H1 (cell line): ENCODE measurements at regions not wholly inside any gene's neighbourhood (a gene's known extent, or its start where the extent isn't known, plus 50 kb on each side); places are given as distances from the start of the nearest gene placed in this dataset.

ENCODE experiments used
- CTCF ChIA-PET: fragments of 300-600 bp; sonication (Branson Sonifier 250); formaldehyde crosslinking; loops from one replicate; lab custom pipeline; 2021; ENCODE audit not compliant: partially characterized antibody; lab: Charles Lee
- POLR2A ChIA-PET: fragments of 300-600 bp; sonication (Branson Sonifier 250); formaldehyde crosslinking; loops from one replicate; lab custom pipeline; 2021; ENCODE audit warnings: inconsistent platforms; ENCODE audit not compliant: partially characterized antibody; lab: Charles Lee
- DNase-seq, 2 experiments: peaks; one replicate each; pipeline versions ENCODE4 v3.0.0 to v3.0.0-alpha.2; 2010 to 2022; ENCODE audit warnings: low spot score in 2 of 2, low read depth in 1 of 2, mixed read lengths in 1 of 2
- FAIRE-seq: peaks from 2 replicates; lab custom pipeline; 2011; peaks lifted over from hg19 to GRCh38; lab: Jason Lieb, UNC
- H2AFZ ChIP-seq: 2 replicates; pipeline ENCODE4 v1.8.1; 2012; ENCODE audit warnings: low read length, inconsistent platforms
- H2AK5ac ChIP-seq: 2 replicates; pipeline ENCODE4 v1.6.1; 2013; ENCODE audit warnings: low read depth, low read length
- H2BK120ac ChIP-seq: replicated peaks from 2 replicates; pipeline ENCODE3; 2013; ENCODE audit warnings: low read depth, low read length, inconsistent platforms
- H2BK12ac ChIP-seq: 2 replicates; pipeline ENCODE4 v1.6.1; 2013; ENCODE audit warnings: low read depth, low read length
- H2BK15ac ChIP-seq: 2 replicates; pipeline ENCODE4 v1.6.1; 2013; ENCODE audit warnings: low read length
- H2BK20ac ChIP-seq: 2 replicates; pipeline ENCODE4 v1.6.1; 2013; ENCODE audit warnings: low read length
- H2BK5ac ChIP-seq: 2 replicates; pipeline ENCODE4 v1.6.1; 2013; ENCODE audit warnings: low read depth, low read length
- H3K14ac ChIP-seq: 2 replicates; pipeline ENCODE4 v1.6.1; 2013; ENCODE audit warnings: inconsistent platforms; ENCODE audit not compliant: insufficient read length
- H3K18ac ChIP-seq: 2 replicates; pipeline ENCODE4 v1.6.1; 2013; ENCODE audit warnings: low read length; ENCODE audit errors: extremely low read depth
- H3K23ac ChIP-seq: 2 replicates; pipeline ENCODE4 v1.6.1; 2013; ENCODE audit warnings: inconsistent platforms; ENCODE audit not compliant: insufficient read length
- H3K23me2 ChIP-seq: 2 replicates; pipeline ENCODE4 v1.6.1; 2013; ENCODE audit warnings: low read depth, low read length
- H3K27ac ChIP-seq: 2 replicates; pipeline ENCODE4 v1.6.1; 2011; ENCODE audit warnings: low read depth, low read length, inconsistent platforms
- H3K27me3 ChIP-seq, 4 experiments: replicated peaks in 1 of 4; 1 replicate in 1 of 4; 2 replicates in 3 of 4; pipeline versions ENCODE4 v1.6.1 to v1.8.1; 2011 to 2013; ENCODE audit warnings: low read length in 3 of 4, mild to moderate bottlenecking in 3 of 4, inconsistent platforms in 2 of 4, mixed read lengths in 2 of 4, moderate library complexity in 1 of 4; ENCODE audit not compliant: control insufficient read depth in 3 of 4, insufficient read depth in 3 of 4; ENCODE audit errors: extremely low read depth in 1 of 4
- H3K36me3 ChIP-seq, 4 experiments: 2 replicates each; pipeline versions ENCODE4 v1.6.1 to v1.8.1; 2011 to 2013; ENCODE audit warnings: mild to moderate bottlenecking in 4 of 4, low read length in 3 of 4, moderate library complexity in 2 of 4, control low read depth in 1 of 4, inconsistent platforms in 1 of 4; ENCODE audit not compliant: insufficient read depth in 4 of 4, control insufficient read depth in 2 of 4
- H3K4ac ChIP-seq: replicated peaks from 2 replicates; pipeline ENCODE3; 2013; ENCODE audit warnings: low read length, low read depth, mixed read lengths, inconsistent platforms; ENCODE audit not compliant: insufficient read length
- H3K4me1 ChIP-seq, 4 experiments: replicated peaks in 1 of 4; 1 replicate in 1 of 4; 2 replicates in 3 of 4; pipeline versions ENCODE4 v1.6.1 to v1.8.1; 2011 to 2013; ENCODE audit warnings: low read length in 3 of 4, inconsistent platforms in 2 of 4, mixed read lengths in 1 of 4; ENCODE audit not compliant: insufficient read depth in 4 of 4, control insufficient read depth in 3 of 4
- H3K4me2 ChIP-seq, 2 experiments: 2 replicates each; pipeline versions ENCODE4 v1.6.1 to v1.8.1; 2011 to 2013; ENCODE audit warnings: low read depth in 2 of 2, low read length in 2 of 2, control low read depth in 1 of 2, inconsistent platforms in 1 of 2, mild to moderate bottlenecking in 1 of 2; ENCODE audit not compliant: insufficient read depth in 1 of 2
- H3K4me3 ChIP-seq, 4 experiments: fragments of 200-600, 300-600 bp in 1 of 4; sonication (generic), shearing (Covaris generic), sonication (Bioruptor Twin) in 1 of 4; 2 replicates each; pipeline versions ENCODE4 v1.5.1 to v1.8.1; 2011 to 2016; ENCODE audit warnings: low read length in 4 of 4, low read depth in 3 of 4, control low read depth in 2 of 4, inconsistent platforms in 2 of 4, mild to moderate bottlenecking in 2 of 4, mixed read lengths in 1 of 4, moderate library complexity in 1 of 4; ENCODE audit not compliant: insufficient read depth in 2 of 4; ENCODE audit errors: extremely low read depth in 1 of 4
- H3K56ac ChIP-seq: replicated peaks from 2 replicates; pipeline ENCODE3; 2013; ENCODE audit warnings: low read depth, mild to moderate bottlenecking, mixed read lengths, low read length, inconsistent platforms; ENCODE audit not compliant: insufficient read length
- H3K79me1 ChIP-seq: 2 replicates; pipeline ENCODE4 v1.6.1; 2013; ENCODE audit warnings: low read depth, low read length, control low read depth
- H3K79me2 ChIP-seq, 2 experiments: 2 replicates each; pipeline versions ENCODE4 v1.6.1 to v1.8.1; 2012 to 2013; ENCODE audit warnings: low read length in 2 of 2, mild to moderate bottlenecking in 2 of 2, inconsistent platforms in 1 of 2; ENCODE audit not compliant: insufficient read depth in 2 of 2, control insufficient read depth in 1 of 2
- H3K9ac ChIP-seq, 4 experiments: replicated peaks in 1 of 4; 1 replicate in 1 of 4; 2 replicates in 3 of 4; pipeline versions ENCODE4 v1.6.1 to v1.8.1; 2011 to 2013; ENCODE audit warnings: low read depth in 3 of 4, low read length in 3 of 4, control low read depth in 2 of 4, mild to moderate bottlenecking in 2 of 4, moderate library complexity in 2 of 4, inconsistent platforms in 1 of 4; ENCODE audit errors: extremely low read depth in 1 of 4
- H3K9me3 ChIP-seq, 2 experiments: 2 replicates each; pipeline versions ENCODE4 v1.6.1 to v1.8.1; 2012 to 2013; ENCODE audit warnings: mild to moderate bottlenecking in 2 of 2, moderate library complexity in 2 of 2, control low read depth in 1 of 2, inconsistent platforms in 1 of 2, low read depth in 1 of 2, low read length in 1 of 2, mixed read lengths in 1 of 2; ENCODE audit not compliant: insufficient read depth in 2 of 2
- H4K20me1 ChIP-seq, 2 experiments: replicated peaks in 1 of 2; 2 replicates each; pipeline versions ENCODE3 to v1.8.1; 2011 to 2013; ENCODE audit warnings: inconsistent platforms in 2 of 2, low read length in 2 of 2, mild to moderate bottlenecking in 1 of 2; ENCODE audit not compliant: insufficient read depth in 2 of 2, control insufficient read depth in 1 of 2
- H4K5ac ChIP-seq: 2 replicates; pipeline ENCODE4 v1.6.1; 2013; ENCODE audit warnings: low read length, low read depth, mixed read lengths, inconsistent platforms; ENCODE audit not compliant: insufficient read length
- H4K8ac ChIP-seq: 2 replicates; pipeline ENCODE4 v1.8.0; 2013; ENCODE audit warnings: mild to moderate bottlenecking, moderate library complexity, low read length, inconsistent platforms; ENCODE audit not compliant: insufficient read depth; ENCODE audit errors: extremely low read depth
- H4K91ac ChIP-seq: replicated peaks from 2 replicates; pipeline ENCODE3; 2013; ENCODE audit warnings: low read length, mixed read lengths, inconsistent platforms; ENCODE audit not compliant: insufficient read length
- BRCA1 ChIP-seq: IDR thresholded peaks from 2 replicates; pipeline ENCODE4 v1.6.1; 2012; ENCODE audit warnings: low read depth, low read length, improper control_type of control experiment
- RAD21 ChIP-seq, 2 experiments: IDR thresholded peaks in 1 of 2; conservative IDR thresholded peaks in 1 of 2; 2 replicates each; pipeline ENCODE4 v1.6.1; 2011; ENCODE audit warnings: low read depth in 2 of 2, low read length in 2 of 2, improper control_type of control experiment in 1 of 2, inconsistent platforms in 1 of 2, mild to moderate bottlenecking in 1 of 2, moderate library complexity in 1 of 2
- SP1 ChIP-seq: IDR thresholded peaks from 2 replicates; pipeline ENCODE4 v1.6.1; 2011; ENCODE audit warnings: low read depth, low read length
- SRF ChIP-seq: IDR thresholded peaks from 2 replicates; pipeline ENCODE4 v1.6.1; 2011; ENCODE audit warnings: mild to moderate bottlenecking, low read depth, low read length, moderate library complexity
- SUZ12 ChIP-seq: fragments of 200-600 bp; sonication (generic); IDR thresholded peaks from 2 replicates; pipeline ENCODE4 v1.6.1; 2012; ENCODE audit warnings: mild to moderate bottlenecking, inconsistent platforms, low read length, moderate library complexity, mixed read lengths
- WGBS, 2 experiments: shearing (Covaris generic) in 1 of 2; methylation state at CpG; one replicate each; pipeline versions ENCODE4 v1.1.6 to v1.1.7; 2013 to 2015; ENCODE audit warnings: low lambda C conversion rate in 2 of 2, mixed read lengths in 2 of 2, inconsistent platforms in 1 of 2, low coverage in 1 of 2, missing lambda C conversion rate in 1 of 2; ENCODE audit not compliant: insufficient replicate concordance in 2 of 2, insufficient coverage in 1 of 2, insufficient read length in 1 of 2; ENCODE audit errors: extremely low coverage in 1 of 2, missing lambda C conversion rate in 1 of 2; 5-methylcytosine and 5-hydroxymethylcytosine counted together
- TF ChIP-seq, protein P1 (sequence below): IDR thresholded peaks from 2 replicates; pipeline ENCODE4 v1.6.1; 2012; ENCODE audit warnings: inconsistent platforms

GRCh38 chr3:101117980-101118379 lies 124.8 kb upstream of the ABI3BP start:
- Histone ChIP-seq H3K18ac (no peak overlapping the region), H3K9me3 (no peaks in the 10 kb centered on the region), H3K4me3 (no peak overlapping the region), H2AFZ (no peak overlapping the region), H2AK5ac (no peak overlapping the region), H4K20me1 (no peaks in the 10 kb centered on the region), H2BK15ac (no peak overlapping the region), H3K27ac (no peak overlapping the region), H2BK120ac (no peak overlapping the region), H3K4me2 (no peak overlapping the region), H3K56ac (no peak overlapping the region), H3K23me2 (no peaks in the 10 kb centered on the region), H2BK5ac (no peak overlapping the region), H3K79me2 (no peaks in the 10 kb centered on the region), H4K91ac (no peak overlapping the region), H4K5ac (no peak overlapping the region), H3K23ac (no peak overlapping the region), H3K9ac (no peak overlapping the region), H3K27me3 (no peaks in the 10 kb centered on the region), H3K36me3 (no peaks in the 10 kb centered on the region), H3K79me1 (no peaks in the 10 kb centered on the region), H2BK20ac (no peak overlapping the region), H3K4me1 (no peaks in the 10 kb centered on the region), H3K4ac (no peak overlapping the region), H2BK12ac (no peak overlapping the region), H4K8ac (no peak overlapping the region), H3K14ac (no peak overlapping the region)
- FAIRE-seq (no peak), DNase-seq (no peak)
- 95% methylated on average over 2 of the region's 2 CpGs; no CpG with 5 or more reads in 1 of the 2 experiments for WGBS, 2 experiments
- POLR2A ChIA-PET = no interaction called here
- CTCF ChIA-PET = interaction anchor here (1.3 kb wide), 1 partner anchor 10 kb away, joined by 3 read pairs; no protein-coding TSS in a partner anchor
- no peak for TF ChIP-seq RAD21 (IDR thresholded peaks at IDR 0.05 in 1 of 2, conservative IDR thresholded peaks at IDR 0.05 in 1 of 2; ENCODE audit: low read depth in 2 of 2, low read length in 2 of 2)
- TF ChIP-seq SP1 = no peak
- no peak for TF ChIP-seq BRCA1
- no peak for TF ChIP-seq SRF
- TF ChIP-seq, protein P1, sequence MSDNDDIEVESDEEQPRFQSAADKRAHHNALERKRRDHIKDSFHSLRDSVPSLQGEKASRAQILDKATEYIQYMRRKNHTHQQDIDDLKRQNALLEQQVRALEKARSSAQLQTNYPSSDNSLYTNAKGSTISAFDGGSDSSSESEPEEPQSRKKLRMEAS = no peak
- TF ChIP-seq SUZ12 = no peak
